KMS-11 (cell line): ENCODE measurements at regions not wholly inside any gene's neighbourhood (a gene's known extent, or its start where the extent isn't known, plus 50 kb on each side); places are given as distances from the start of the nearest gene placed in this dataset.

Experiments
- H2AFZ ChIP-seq: fragments of 200-600 bp; sonication (generic); 2 replicates; pipeline ENCODE4 v1.6.1; 2016; ENCODE audit warnings: antibody characterized with exemption, mixed run types, low read depth
- H3K27ac ChIP-seq: fragments of 200-600 bp; sonication (generic); 2 replicates; pipeline ENCODE4 v1.6.1; 2016; ENCODE audit warnings: mild to moderate bottlenecking, mixed run types
- H3K27me3 ChIP-seq: fragments of 200-600 bp; sonication (generic); 2 replicates; pipeline ENCODE4 v1.6.1; 2017; ENCODE audit warnings: mild to moderate bottlenecking, low read depth, mixed run types, moderate library complexity; ENCODE audit not compliant: insufficient read depth
- H3K36me3 ChIP-seq: fragments of 200-600 bp; sonication (generic); 2 replicates; pipeline ENCODE4 v1.6.1; 2017; ENCODE audit warnings: mild to moderate bottlenecking, mixed run types; ENCODE audit not compliant: insufficient read depth
- H3K4me1 ChIP-seq: fragments of 200-600 bp; sonication (generic); 2 replicates; pipeline ENCODE4 v1.6.1; 2016; ENCODE audit warnings: mild to moderate bottlenecking, low read depth, mixed run types; ENCODE audit not compliant: poor library complexity, severe bottlenecking
- H3K4me2 ChIP-seq: fragments of 200-600 bp; sonication (generic); 2 replicates; pipeline ENCODE4 v1.7.0; 2016; ENCODE audit warnings: mild to moderate bottlenecking, mixed run types
- H3K4me3 ChIP-seq: fragments of 200-600 bp; sonication (generic); IDR thresholded peaks from 2 replicates; pipeline ENCODE4 v1.6.1; 2017; ENCODE audit warnings: low read depth, low read length, mixed read lengths; ENCODE audit not compliant: insufficient read depth
- H3K79me2 ChIP-seq: fragments of 200-600 bp; sonication (generic); 2 replicates; pipeline ENCODE4 v1.6.1; 2016; ENCODE audit warnings: low read depth, mixed run types; ENCODE audit not compliant: insufficient read depth
- H3K9ac ChIP-seq: fragments of 200-600 bp; sonication (generic); 2 replicates; pipeline ENCODE4 v1.6.1; 2016; ENCODE audit warnings: mild to moderate bottlenecking, mixed run types
- H4K20me1 ChIP-seq: fragments of 200-600 bp; sonication (generic); 2 replicates; pipeline ENCODE4 v1.6.1; 2016; ENCODE audit warnings: mild to moderate bottlenecking, mixed run types; ENCODE audit not compliant: insufficient read depth
- CTCF ChIP-seq: fragments of 200-600 bp; sonication (generic); conservative IDR thresholded peaks from 2 replicates; pipeline ENCODE4 v1.6.1; 2017; ENCODE audit warnings: low read depth, mild to moderate bottlenecking, antibody characterized with exemption, low read length, moderate library complexity, mixed read lengths

GRCh38 chr5:161112371-161112770 lies 260.4 kb upstream of the ATP10B start:
- Histone ChIP-seq H3K27ac (no peak overlapping the region), H2AFZ (no peak overlapping the region), H4K20me1 (no peaks in the 10 kb centered on the region), H3K9ac (no peak overlapping the region), H3K36me3 (no peaks in the 10 kb centered on the region), H3K79me2 (no peaks in the 10 kb centered on the region), H3K4me1 (no peaks in the 10 kb centered on the region), H3K4me3 (no peak overlapping the region), H3K27me3 (no peaks in the 10 kb centered on the region), H3K4me2 (no peak overlapping the region)
- no peak for TF ChIP-seq CTCF

- H4K20me1 ChIP-seq = no peaks in the 10 kb centered on the region
- H3K79me2 ChIP-seq = no peaks in the 10 kb centered on the region
- H3K27me3 ChIP-seq = no peaks in the 10 kb centered on the region
- no peak overlapping the region for H3K4me2 ChIP-seq
- no peak for TF ChIP-seq CTCF
- no peaks in the 10 kb centered on the region for H3K36me3 ChIP-seq
- no peak overlapping the region for H3K27ac ChIP-seq
- H3K4me1 ChIP-seq = no peaks in the 10 kb centered on the region
- H2AFZ ChIP-seq = no peak overlapping the region
- no peak overlapping the region for H3K4me3 ChIP-seq
- no peak overlapping the region for H3K9ac ChIP-seq
Observed at GRCh38 chr5:161105525-161105924, 253.5 kb upstream of the ATP10B start.

- no peaks in the 10 kb centered on the region for H3K36me3 ChIP-seq
- H3K27ac ChIP-seq = no peak overlapping the region
- H3K27me3 ChIP-seq = no peaks in the 10 kb centered on the region
- no peaks in the 10 kb centered on the region for H3K79me2 ChIP-seq
- H3K4me1 ChIP-seq = no peaks in the 10 kb centered on the region
- no peak overlapping the region for H3K9ac ChIP-seq
- no peak for TF ChIP-seq CTCF
- H3K4me3 ChIP-seq = no peak overlapping the region
- H2AFZ ChIP-seq = no peak overlapping the region
- no peaks in the 10 kb centered on the region for H4K20me1 ChIP-seq
- H3K4me2 ChIP-seq = no peak overlapping the region
Observed at GRCh38 chr5:161098516-161098915, 246.5 kb upstream of the ATP10B start.

GRCh38 chr5:161096581-161096980 lies 244.6 kb upstream of the ATP10B start:
- no peak overlapping the region for H3K9ac ChIP-seq
- no peaks in the 10 kb centered on the region for H4K20me1 ChIP-seq
- no peak overlapping the region for H3K4me3 ChIP-seq
- no peaks in the 10 kb centered on the region for H3K79me2 ChIP-seq
- no peaks in the 10 kb centered on the region for H3K36me3 ChIP-seq
- H3K4me2 ChIP-seq = no peak overlapping the region
- H2AFZ ChIP-seq = no peak overlapping the region
- no peak for TF ChIP-seq CTCF
- no peak overlapping the region for H3K27ac ChIP-seq
- no peaks in the 10 kb centered on the region for H3K27me3 ChIP-seq
- H3K4me1 ChIP-seq = no peaks in the 10 kb centered on the region

- Histone ChIP-seq H4K20me1 (no peaks in the 10 kb centered on the region), H3K36me3 (no peaks in the 10 kb centered on the region), H3K4me2 (no peak overlapping the region), H2AFZ (no peak overlapping the region), H3K79me2 (no peaks in the 10 kb centered on the region), H3K4me3 (no peak overlapping the region), H3K9ac (no peak overlapping the region), H3K4me1 (no peaks in the 10 kb centered on the region), H3K27me3 (no peaks in the 10 kb centered on the region), H3K27ac (no peak overlapping the region)
- TF ChIP-seq CTCF = no peak
Observed at GRCh38 chr5:161095953-161096352, 243.9 kb upstream of the ATP10B start.
